Gastroesophageal sphincter (tissue), 4 donors: ENCODE measurements at regions not wholly inside any gene's neighbourhood (a gene's known extent, or its start where the extent isn't known, plus 50 kb on each side); places are given as distances from the start of the nearest gene placed in this dataset.

Source experiments
- ATAC-seq: fragments of 150-250 bp; one replicate; pipeline ENCODE4 v1.9.1; 2016; ENCODE audit warnings: mild to moderate bottlenecking, moderate library complexity
- H3K27ac ChIP-seq, 4 donors: fragments of 200-600 bp; sonication (generic) in 3 of 4; 1 replicate in 3 of 4; 2 replicates in 1 of 4; pipeline ENCODE4 v1.5.1; 2016 to 2019
- H3K27me3 ChIP-seq: fragments of 200-600 bp; sonication (generic); one replicate; pipeline ENCODE4 v1.5.1; 2019
- H3K36me3 ChIP-seq, 2 donors: fragments of 200-600 bp; sonication (generic); one replicate each; pipeline ENCODE4 v1.5.1; 2019; ENCODE audit warnings: control low read depth in 1 of 2
- H3K4me1 ChIP-seq, 3 donors: fragments of 200-600 bp; sonication (generic); 1 replicate in 2 of 3; 2 replicates in 1 of 3; pipeline ENCODE4 v1.5.1; 2016 to 2019; ENCODE audit warnings: control low read depth in 2 of 3
- H3K4me3 ChIP-seq, 2 donors: fragments of 200-600 bp; sonication (generic); one replicate each; pipeline ENCODE4 v1.5.1; 2019; ENCODE audit warnings: mild to moderate bottlenecking in 1 of 2, moderate library complexity in 1 of 2
- H3K9me3 ChIP-seq, 3 donors: fragments of 200-600 bp; sonication (generic); one replicate each; pipeline ENCODE4 v1.5.1; 2017 to 2019; ENCODE audit warnings: control low read depth in 2 of 3
- EP300 ChIP-seq: sonication (generic); formaldehyde crosslinking; IDR thresholded peaks from one replicate; pipeline ENCODE4 v1.6.1; 2017; ENCODE audit warnings: antibody characterized with exemption, mild to moderate bottlenecking
- POLR2A ChIP-seq, 2 donors: fragments of 450-650 bp; IDR thresholded peaks; one replicate each; pipeline ENCODE4 v1.6.1; 2017; ENCODE audit warnings: antibody characterized with exemption in 2 of 2, mild to moderate bottlenecking in 2 of 2, moderate library complexity in 1 of 2
- POLR2AphosphoS5 ChIP-seq: sonication (generic); formaldehyde crosslinking; IDR thresholded peaks from one replicate; pipeline ENCODE4 v1.6.1; 2017; ENCODE audit warnings: antibody characterized with exemption
- WGBS, 2 donors: methylation state at CpG; one replicate each; pipeline ENCODE4 v1.1.5; 2018; ENCODE audit warnings: low coverage in 1 of 2; 5-methylcytosine and 5-hydroxymethylcytosine counted together
- TF ChIP-seq, protein P1 (sequence below), 4 experiments: fragments of 200-600 bp in 2 of 4; fragments of 450-650 bp in 2 of 4; sonication (generic) in 1 of 4; IDR thresholded peaks; one replicate each; pipeline ENCODE4 v1.5.1; 2017 to 2019; ENCODE audit warnings: antibody characterized with exemption in 4 of 4, mild to moderate bottlenecking in 2 of 4, moderate library complexity in 2 of 4

DNA sequence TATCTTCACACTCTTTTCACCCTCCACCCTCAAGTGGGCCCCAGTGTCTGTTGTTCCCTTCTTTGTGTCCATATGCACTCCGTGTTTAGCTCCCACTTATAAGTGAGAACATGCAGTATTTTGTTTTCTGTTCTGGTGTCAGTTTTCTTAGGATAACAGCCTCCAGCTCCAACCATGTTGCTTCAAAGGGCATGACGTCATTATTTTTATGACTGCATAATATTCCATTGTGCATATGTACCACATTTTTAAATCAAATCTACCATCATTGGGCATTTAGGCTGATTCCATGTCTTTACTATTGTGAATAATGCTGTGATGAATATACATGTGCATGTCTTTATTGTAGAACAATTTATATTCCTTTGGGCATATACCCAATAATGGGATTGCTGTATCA lies 140.3 kb downstream of the LYPLAL1 start:
- H3K36me3 ChIP-seq = no peaks in the 10 kb centered on the region
- peaks cover 0 to 15% (median 0%) of the 10 kb centered on the region in 3 donors for H3K9me3 ChIP-seq
- no peaks in the 10 kb centered on the region for H3K27me3 ChIP-seq
- no peak for ATAC-seq
- no peak overlapping the region for H3K27ac ChIP-seq
- no peak overlapping the region for H3K4me3 ChIP-seq
- no peaks in the 10 kb centered on the region for H3K4me1 ChIP-seq
- WGBS, 2 donors = 93 to 94% methylated on average over 2 of the region's 2 CpGs
- no peak for TF ChIP-seq EP300
- TF ChIP-seq POLR2A (IDR thresholded peaks at IDR 0.05) = no peak
- TF ChIP-seq POLR2AphosphoS5 = no peak
- TF ChIP-seq, protein P1, sequence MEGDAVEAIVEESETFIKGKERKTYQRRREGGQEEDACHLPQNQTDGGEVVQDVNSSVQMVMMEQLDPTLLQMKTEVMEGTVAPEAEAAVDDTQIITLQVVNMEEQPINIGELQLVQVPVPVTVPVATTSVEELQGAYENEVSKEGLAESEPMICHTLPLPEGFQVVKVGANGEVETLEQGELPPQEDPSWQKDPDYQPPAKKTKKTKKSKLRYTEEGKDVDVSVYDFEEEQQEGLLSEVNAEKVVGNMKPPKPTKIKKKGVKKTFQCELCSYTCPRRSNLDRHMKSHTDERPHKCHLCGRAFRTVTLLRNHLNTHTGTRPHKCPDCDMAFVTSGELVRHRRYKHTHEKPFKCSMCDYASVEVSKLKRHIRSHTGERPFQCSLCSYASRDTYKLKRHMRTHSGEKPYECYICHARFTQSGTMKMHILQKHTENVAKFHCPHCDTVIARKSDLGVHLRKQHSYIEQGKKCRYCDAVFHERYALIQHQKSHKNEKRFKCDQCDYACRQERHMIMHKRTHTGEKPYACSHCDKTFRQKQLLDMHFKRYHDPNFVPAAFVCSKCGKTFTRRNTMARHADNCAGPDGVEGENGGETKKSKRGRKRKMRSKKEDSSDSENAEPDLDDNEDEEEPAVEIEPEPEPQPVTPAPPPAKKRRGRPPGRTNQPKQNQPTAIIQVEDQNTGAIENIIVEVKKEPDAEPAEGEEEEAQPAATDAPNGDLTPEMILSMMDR (IDR thresholded peaks at IDR 0.05) = no peak

- no peak for ATAC-seq
- Histone ChIP-seq H3K4me3 (no peak overlapping the region), H3K9me3 (peaks cover 0 to 20% (median 0%) of the 10 kb centered on the region in 3 donors), H3K27ac (no peak overlapping the region), H3K4me1 (no peaks in the 10 kb centered on the region), H3K27me3 (no peaks in the 10 kb centered on the region), H3K36me3 (peaks cover 0 to 9% of the 10 kb centered on the region in 2 donors)
- 69 to 80% methylated on average over 3 of the region's 3 CpGs for WGBS, 2 donors
- TF ChIP-seq, protein P1 (IDR thresholded peaks at IDR 0.05) = no peak
- TF ChIP-seq EP300 = no peak
- no peak for TF ChIP-seq POLR2AphosphoS5
- no peak for TF ChIP-seq POLR2A (IDR thresholded peaks at IDR 0.05)
Observed at GRCh38 chr1:219312967-219313366, 139.3 kb downstream of the LYPLAL1 start.

DNA sequence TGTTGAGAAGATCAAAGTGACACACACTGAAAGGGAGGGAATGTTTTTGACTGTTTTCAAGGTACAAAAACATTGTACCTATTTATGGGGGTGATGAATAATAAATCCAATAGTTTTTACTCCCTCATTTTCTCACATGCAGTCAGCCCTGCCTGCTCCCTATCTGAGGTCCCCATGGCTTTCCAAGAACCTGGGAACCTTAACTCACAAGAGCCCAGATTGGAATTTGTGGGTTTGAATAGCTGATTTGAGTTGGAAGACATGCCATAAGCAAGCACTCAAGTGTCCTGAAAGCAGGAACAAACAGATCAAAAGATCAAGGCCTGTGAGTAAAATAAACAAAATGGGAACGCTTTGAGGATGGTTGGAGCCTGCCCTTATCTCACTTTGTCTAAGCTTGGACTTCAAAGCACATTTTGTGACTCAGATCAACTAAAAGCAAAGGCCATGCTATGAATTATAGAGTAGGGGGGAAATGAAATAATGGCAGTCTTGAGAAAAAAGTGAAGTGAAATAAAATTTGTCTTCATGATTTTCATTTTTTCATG lies 136.6 kb downstream of the LYPLAL1 start:
- H3K4me1 ChIP-seq = no peaks in the 10 kb centered on the region
- peaks cover 0 to 9% of the 10 kb centered on the region in 2 donors for H3K36me3 ChIP-seq
- ATAC-seq = no peak
- WGBS, 2 donors = 33% methylated on average over 1 of the region's 1 CpG; no CpG with 5 or more reads in 1 of the 2 donors
- peaks cover 0 to 6% (median 0%) of the 10 kb centered on the region in 3 donors for H3K9me3 ChIP-seq
- H3K27me3 ChIP-seq = no peaks in the 10 kb centered on the region
- no peak overlapping the region for H3K4me3 ChIP-seq
- no peak overlapping the region for H3K27ac ChIP-seq
- TF ChIP-seq POLR2AphosphoS5 (no peak), POLR2A (IDR thresholded peaks at IDR 0.05) (no peak), EP300 (no peak)
- TF ChIP-seq, protein P1 (IDR thresholded peaks at IDR 0.05) = no peak

DNA sequence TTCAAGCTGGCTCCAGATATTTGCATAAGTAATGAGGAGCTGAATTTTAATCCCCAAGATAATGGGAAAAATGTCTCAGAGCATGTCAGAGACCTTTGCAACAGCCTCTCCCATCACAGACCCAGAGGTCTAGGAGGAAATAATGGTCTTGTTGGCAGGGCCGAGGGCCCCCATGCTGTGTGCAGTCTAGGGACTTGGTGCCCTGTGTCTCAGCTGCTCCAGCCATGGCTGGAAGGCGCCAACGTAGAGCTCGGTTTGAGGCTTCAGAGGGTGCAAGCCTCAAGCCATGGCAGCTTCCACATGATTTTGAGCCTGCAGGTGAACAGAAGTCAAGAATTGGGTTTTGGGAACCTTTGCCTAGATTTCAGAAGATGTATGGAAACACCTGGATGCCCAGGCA lies 134.7 kb downstream of the LYPLAL1 start:
- H3K4me3 ChIP-seq = no peak overlapping the region
- H3K27me3 ChIP-seq = no peaks in the 10 kb centered on the region
- 89% methylated on average over 3 of the region's 4 CpGs; no CpG with 5 or more reads in 1 of the 2 donors for WGBS, 2 donors
- no peaks in the 10 kb centered on the region for H3K4me1 ChIP-seq
- no peak for ATAC-seq
- H3K27ac ChIP-seq = no peak overlapping the region
- TF ChIP-seq, protein P1 (IDR thresholded peaks at IDR 0.05) = no peak
- TF ChIP-seq POLR2A (IDR thresholded peaks at IDR 0.05) (no peak), EP300 (no peak), POLR2AphosphoS5 (no peak)
- H3K9me3 ChIP-seq = peaks cover 0 to 6% (median 0%) of the 10 kb centered on the region in 3 donors
- peaks cover 0 to 9% of the 10 kb centered on the region in 2 donors for H3K36me3 ChIP-seq
